ENCODE measurements at regions not wholly inside any gene's neighbourhood (a gene's known extent, or its start where the extent isn't known, plus 50 kb on each side); places are given as distances from the start of the nearest gene placed in this dataset.

DNA sequence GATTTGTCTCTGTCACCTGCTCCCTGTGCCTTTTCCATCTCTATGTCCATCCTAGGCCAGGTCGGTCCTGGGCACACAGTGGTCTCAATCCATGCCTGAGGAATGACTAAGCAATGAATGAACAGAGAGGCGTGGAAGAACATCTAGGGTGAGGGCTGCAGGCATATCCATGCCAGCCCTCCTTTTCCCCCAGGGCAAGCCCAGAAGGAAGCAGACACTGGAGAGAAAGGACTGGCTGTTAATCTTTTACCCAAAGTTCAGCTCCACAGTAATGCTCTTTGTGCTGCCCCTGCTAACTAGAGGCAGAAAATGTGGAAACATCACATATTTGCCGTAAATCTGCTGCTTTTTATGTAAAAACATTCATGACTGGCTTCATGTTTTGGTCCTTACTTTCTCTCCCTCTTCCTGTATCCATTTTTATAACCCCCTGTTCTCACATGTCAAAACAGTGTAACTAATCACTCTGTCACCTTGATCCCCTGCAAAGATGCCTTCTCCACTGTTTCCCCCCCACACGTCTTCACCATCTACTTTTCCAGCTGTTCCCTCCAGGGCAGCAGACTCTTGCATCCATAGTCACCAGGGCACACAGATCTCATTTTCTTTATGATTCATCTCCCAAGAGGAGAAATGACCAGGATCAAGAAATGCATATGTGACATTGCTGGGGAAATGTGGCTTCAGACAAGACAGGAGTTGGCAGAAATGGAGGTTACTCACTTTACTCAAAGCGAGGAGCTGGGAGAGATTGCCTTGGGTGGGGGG lies 166.4 kb upstream of the PROX1 start:
- DNase-seq = no peak

DNA sequence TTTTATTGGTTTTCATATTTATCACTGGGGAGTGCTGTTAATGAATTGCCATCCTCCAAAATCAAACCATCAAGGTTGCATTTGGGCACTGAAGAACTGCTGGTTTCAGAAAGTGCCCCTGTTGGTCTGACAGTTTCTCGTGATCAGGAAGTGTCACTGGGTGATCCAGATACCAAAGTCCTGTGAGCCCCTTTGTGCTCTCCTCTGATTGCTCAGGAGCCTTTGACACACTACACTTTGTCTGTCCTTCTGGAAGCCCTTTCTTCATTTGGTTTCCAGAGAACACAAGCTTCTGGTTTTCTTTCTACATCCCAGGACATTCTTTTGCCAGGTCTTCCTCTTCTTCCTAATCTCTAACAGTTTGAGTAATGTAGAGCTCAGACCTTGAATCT lies 165.8 kb upstream of the PROX1 start:
- no peak for DNase-seq

DNA sequence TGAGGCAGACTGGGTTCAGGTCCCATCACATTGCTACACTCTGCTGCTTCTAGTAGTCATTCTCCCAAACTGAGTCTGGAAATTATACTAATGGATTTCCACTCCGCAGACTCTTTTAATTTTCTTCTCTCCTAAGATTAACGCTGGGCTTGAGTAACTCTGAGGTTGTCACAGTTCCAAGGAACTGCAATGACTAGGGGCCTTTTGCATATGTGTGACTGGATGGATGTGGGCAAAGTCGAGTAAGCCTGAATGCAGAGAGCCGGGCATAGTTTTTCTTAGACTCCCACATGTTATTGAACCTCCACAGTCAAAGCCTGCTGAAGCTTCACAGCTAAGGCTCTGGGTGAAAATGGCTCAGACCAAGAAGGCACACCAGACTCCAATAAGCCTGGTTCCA lies 160.9 kb upstream of the PROX1 start:
- DNase-seq = no peak

DNA sequence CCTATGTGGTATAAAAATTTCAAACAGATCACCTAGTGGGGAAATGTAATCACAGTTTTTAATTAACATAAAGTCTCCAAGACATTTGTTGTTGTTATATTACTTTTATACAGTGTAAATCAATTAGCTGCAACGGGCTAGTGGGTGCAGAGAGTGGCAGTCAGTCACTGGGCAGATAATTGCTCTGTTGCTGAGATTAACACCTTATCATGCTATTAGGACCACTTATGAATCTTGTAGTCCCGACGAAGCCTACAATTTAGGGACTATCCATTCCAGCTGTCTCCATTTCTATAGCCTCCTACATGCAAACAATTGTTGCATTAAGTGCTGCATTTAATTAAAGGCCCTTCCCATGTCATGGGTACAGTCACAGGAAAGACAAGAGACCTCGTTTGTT lies 158.9 kb upstream of the PROX1 start:
- DNase-seq = no peak

DNA sequence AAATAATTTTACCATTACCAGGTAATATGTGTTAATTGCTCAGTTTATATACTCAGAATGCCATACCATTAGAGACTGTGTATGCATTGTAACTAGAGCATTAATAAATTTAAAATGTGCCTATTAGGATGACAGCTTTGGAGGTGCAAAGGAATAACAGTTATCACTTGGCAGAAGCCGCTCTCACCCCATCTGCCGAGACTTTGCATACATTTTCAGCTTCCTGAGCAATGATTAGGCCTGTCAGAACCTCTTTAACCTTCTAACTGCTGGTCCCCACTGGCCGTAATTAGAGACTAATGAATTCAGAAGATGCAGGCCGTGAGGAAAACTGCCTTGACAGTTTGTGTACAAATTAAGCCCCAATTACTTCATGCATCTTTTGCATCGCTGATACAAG lies 158.0 kb upstream of the PROX1 start:
- no peak for DNase-seq

DNA sequence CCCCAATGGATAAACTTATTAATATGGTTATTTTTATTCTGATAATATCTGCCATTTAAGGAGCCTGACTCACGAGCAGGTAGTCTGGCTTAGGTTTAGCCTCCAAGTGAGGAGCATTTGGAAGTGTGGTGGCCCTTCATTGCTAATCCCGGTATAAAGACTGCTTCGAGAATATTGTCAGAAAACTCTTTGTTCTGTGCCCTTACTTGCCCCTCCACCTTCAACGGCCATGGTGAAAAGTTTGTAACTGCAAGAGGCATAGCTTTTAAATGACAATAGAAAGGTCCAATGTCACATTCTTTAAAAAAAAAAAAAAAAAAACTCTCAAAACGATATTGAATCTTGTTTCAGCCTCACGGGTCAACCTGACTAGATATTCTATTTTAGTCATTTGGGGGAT lies 157.4 kb upstream of the PROX1 start:
- no peak for DNase-seq

- no peak for DNase-seq
Observed at GRCh38 chr1:213840575-213840974, 147.2 kb upstream of the PROX1 start.

- no peak for DNase-seq
Observed at GRCh38 chr1:213844632-213845031, 143.1 kb upstream of the PROX1 start.

DNA sequence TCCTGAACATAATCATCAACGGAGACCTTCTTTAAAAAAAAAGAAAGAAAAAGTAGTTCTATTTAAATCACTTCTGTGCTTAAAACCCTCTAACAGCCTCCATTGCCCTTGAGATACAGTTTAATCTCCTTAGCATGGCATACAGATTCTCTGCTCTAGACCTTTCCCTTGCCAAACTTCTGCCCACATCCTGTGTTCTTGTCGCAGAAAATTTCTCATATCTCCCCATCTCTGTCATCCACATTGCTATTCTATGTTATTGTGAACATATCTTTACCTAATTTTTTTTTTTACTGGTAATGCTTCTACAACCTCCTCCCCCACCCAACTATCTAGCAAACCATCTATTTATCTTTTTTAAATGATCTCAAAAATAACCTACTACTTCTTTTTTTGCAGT lies 135.7 kb upstream of the PROX1 start:
- DNase-seq = no peak

DNA sequence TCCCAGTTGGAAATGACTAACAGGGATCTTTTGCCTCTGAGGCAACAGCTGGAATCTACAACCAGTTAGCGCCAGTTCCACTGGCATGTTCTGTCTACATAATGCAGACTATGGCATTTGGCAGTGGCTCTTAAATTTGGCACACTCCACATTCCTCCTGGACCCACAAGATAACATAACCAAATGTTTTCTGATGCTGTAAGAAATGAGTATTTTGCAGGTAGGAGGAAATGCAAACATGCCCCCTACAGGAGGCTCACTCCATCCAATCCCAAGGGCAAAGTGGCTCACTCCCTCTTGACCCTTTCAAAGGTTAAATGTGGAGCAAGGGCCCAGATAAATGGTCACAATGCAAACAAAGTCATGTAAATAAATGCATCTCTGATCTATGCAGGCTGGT lies 129.2 kb upstream of the PROX1 start:
- DNase-seq = no peak

DNA sequence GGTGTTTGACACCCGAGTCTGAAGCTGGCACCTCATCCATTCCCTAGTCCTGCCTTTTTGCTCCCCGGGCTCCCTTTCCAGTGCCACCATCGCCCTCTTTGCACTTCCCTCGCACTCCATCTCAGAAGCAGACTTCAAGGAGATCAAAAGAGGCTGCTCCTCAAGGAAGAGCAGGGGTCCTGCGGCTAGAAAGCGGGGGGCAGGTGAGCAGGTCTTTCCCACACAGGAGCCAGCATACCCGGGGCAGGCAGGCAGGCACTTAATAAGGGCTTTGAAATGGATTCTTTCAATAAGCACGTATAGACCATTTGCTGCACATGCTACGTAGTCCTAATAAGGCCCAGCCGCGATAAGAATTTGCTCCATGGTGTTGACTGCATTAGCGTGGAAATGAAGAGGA lies 125.9 kb upstream of the PROX1 start:
- DNase-seq = no peak

- DNase-seq = no peak
Observed at GRCh38 chr1:213864091-213864490, 123.7 kb upstream of the PROX1 start.

- DNase-seq = no peak
Observed at GRCh38 chr1:213868482-213868881, 119.3 kb upstream of the PROX1 start.

- DNase-seq = no peak
Observed at GRCh38 chr1:213871179-213871578, 116.6 kb upstream of the PROX1 start.

- DNase-seq = no peak
Observed at GRCh38 chr1:213874789-213875188, 113.0 kb upstream of the PROX1 start.

DNA sequence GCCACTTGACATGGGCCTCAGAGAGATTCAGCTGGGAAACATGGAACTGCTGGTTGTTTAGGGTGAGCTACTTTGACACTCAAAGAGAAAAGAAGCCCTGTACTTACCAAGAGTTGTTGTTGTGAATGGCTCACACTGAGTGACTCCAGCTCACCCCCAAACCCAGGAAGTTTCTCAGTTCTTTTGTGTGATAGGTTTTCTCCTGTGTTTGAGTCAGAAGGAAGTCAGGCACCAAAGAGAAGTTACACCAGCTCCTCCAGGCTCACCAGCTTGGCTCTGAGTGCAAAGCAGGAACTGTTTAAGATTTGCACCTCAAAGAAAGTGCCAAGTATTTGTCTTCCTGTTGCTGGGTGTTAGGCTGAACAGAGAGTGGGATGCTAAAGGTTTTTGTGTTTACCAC lies 111.2 kb upstream of the PROX1 start:
- no peak for DNase-seq

DNA sequence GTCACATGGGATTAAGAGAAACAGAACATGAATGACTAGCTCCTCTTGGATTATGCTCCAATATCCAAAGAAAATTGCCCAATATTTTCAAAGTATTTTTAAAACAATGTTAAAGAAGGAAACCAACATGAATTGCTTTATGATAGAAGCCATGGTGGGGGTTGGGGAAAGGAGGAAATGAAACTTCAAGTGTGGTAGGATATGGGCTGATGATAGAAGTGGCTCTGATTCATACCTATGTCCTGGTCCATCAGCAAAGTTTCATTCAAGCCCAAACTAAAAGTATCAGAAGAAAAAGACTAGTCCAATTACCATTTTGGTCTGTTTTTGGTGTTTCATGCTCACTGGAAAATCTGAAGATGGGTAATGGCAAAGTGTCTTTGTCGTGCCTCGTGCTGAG lies 104.2 kb upstream of the PROX1 start:
- no peak for DNase-seq

DNA sequence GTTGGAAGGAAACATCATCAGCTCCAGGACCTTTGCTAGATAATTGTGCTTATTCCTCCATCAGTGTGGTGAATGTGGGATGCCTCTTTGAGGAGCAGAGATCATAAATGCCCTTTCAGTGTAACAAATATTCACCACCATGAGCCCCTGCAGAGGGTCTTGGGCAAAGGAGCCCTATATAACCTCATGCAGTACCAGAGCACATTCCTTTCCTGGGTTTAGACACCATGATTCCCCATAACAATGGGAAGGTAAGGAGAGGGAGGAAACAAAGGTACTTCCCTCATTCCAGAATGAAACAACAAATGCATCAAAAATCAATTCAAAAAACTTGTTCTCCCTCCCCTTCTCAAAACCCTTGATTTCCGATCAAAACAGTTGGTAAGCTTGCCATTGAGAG lies 103.4 kb upstream of the PROX1 start:
- no peak for DNase-seq

DNA sequence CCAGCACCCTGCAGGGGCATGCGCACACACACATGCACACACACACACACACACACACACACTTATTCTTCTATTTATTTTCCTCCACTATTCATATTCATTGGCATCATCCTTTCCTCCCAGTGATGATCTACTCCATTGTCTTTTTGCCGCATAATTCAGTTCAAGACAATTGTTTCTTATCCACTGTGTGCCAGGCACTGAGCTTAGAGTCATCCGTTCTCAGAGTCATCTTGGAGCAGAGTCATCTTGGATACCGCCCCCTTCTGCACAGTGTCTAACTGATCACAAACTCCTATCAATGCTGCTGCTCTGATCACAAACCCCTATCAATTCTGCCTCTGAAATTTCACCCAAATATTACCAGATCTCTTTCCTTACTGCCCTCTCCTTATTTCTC lies 102.8 kb upstream of the PROX1 start:
- DNase-seq = no peak

DNA sequence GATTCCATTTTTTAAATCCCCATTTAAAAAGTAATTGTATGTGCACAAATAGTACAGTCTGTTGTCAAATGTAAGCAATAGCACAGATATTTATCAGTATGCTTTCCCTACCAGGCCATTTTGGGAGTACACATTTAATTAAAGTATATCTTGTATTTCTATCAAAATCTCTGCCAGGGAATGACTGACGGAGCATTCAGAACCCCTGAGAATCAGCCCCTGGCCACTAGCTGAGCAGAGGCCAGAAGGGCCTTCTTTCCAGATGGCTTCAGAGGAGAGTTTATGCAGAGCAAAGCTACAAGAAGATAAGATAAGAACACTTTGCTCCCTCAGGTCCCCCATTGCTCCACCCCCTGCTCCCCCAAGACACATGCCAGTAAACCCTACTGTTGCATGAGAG lies 99.9 kb upstream of the PROX1 start:
- DNase-seq = no peak

GRCh38 chr1:213891989-213892902 lies 95.5 kb upstream of the PROX1 start:
- no peak for DNase-seq

DNA sequence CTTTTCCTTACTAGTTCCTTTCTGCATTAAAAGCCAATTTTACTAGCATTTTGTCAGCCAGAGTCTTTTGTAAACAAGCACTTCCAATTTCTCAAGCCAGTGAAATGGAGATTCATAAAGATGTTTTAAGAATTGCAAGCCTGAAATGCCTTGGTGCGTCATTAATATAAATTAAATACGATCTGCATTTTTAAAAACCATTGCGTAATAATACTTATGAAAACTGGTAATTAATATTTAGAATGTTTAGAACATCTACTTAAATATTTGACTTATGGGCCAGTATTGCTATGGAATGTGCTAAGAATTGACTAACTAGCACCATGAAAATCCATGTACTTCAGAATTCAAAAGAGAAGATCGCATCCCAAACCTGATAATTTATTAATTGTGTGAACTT lies 89.1 kb upstream of the PROX1 start:
- no peak for DNase-seq

DNA sequence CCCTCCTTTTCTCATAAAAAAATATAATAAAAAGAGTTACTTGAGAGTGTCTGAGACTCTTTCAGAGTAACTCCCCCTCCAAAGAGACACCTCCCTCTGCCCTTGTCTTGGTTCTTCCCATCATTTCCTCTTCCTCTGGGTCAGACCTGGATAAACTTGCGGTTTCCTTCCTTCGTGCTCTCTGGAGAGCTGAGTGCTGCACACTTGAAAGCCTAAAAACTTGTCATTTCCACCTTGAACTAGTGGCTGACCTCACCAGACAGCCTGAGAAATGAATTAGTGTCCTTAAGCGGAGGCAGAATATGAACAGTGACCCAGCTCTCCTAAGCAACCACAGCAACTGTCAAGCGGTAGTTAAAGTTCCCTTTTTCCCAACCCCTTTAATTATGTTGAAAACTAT lies 88.4 kb upstream of the PROX1 start:
- DNase-seq = no peak

- DNase-seq = no peak
Observed at GRCh38 chr1:213905344-213905743, 82.4 kb upstream of the PROX1 start.

DNA sequence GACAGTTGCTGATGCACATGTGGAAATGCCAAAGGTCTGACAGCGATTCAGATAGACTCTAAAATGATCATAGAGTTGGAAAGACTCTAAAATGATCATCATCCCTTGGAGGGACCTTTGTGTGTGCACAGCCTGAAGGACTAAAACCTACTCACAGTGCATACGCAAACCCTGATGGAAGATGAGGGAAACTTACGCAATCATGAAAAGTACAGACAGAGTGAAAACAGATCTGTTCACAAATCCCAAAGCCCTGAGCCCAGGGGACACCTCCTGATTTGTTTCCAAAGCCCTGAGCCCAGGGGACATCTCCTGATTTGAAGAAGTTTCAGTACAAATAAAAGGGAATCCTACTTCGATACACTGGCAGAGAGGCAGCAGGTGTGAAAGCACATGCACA lies 79.3 kb upstream of the PROX1 start:
- DNase-seq = no peak
